ENCODE measurements at regions not wholly inside any gene's neighbourhood (a gene's known extent, or its start where the extent isn't known, plus 50 kb on each side); places are given as distances from the start of the nearest gene placed in this dataset.

DNA sequence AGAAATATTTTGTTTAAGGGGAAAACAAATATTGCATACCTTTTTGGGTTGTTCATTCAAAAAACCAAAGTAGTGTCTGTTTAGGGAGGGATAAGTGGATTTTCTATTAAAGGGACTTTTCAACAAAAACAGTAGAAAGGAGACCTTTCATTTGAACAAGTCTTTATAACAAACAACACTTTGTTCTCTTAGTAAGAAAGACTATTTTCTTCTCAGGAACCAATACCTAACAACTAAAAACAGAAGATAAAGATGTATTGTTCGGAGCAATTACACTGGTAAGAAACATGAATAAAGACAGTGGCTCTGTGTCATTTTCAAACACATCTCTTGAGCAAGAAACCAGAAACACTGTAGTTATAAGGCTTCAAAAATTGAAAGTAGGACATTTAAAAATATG is 1610.1 kb upstream of the PCDH20 start:
- H2BK120ac ChIP-seq (ENCODE audit: insufficient read depth, low read length, poor library complexity), result no peak overlapping the region
- no peaks in the 10 kb centered on the region for H3K27me3 ChIP-seq (ENCODE audit: insufficient read depth, low read length)

DNA sequence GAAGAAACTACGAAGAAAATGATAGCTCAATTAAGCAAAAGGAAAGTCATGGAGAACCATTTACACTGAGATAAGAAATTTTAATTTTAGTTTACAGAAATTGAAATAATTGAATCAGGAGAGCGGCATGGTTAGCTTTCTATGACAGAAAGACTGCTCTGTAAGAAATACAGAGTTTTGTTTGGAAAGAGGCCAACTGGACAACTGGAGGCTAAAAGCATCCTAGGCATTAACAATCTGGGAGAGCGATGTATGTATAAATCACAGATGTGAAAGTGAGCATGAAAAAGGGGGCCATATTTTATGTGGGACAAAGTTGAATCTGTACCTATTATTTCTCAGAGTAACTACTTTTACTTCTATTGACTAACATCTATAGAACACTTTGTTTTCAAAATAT is 1608.8 kb upstream of the PCDH20 start:
- Histone ChIP-seq H4K91ac (ENCODE audit: low read depth, low read length) (no peak overlapping the region), H3K9ac (ENCODE audit: low read length) (no peak overlapping the region), H3K79me2 (ENCODE audit: control insufficient read depth, insufficient read depth, low read length, poor library complexity) (no peaks in the 10 kb centered on the region), H3K4me3 (ENCODE audit: low read depth, low read length) (no peak overlapping the region), H3K9me3 (ENCODE audit: insufficient read depth, low read depth, low read length) (no peaks in the 10 kb centered on the region), H3K36me3 (ENCODE audit: control insufficient read depth in 1 of 2, insufficient read depth in 2 of 2, low read length in 2 of 2) (no peaks in the 10 kb centered on the region), H3K4me1 (ENCODE audit: control insufficient read depth in 1 of 2, insufficient read depth in 2 of 2, low read length in 2 of 2) (no peaks in the 10 kb centered on the region), H3K23ac (ENCODE audit: low read length) (no peak overlapping the region), H3K14ac (ENCODE audit: low read length) (no peak overlapping the region), H3K4me2 (ENCODE audit: low read length) (no peak overlapping the region), H4K12ac (ENCODE audit: low read depth, low read length) (no peak overlapping the region), H2BK120ac (ENCODE audit: insufficient read depth, low read length, poor library complexity) (no peak overlapping the region), H2AK5ac (ENCODE audit: low read length) (no peak overlapping the region), H3K18ac (ENCODE audit: low read length) (no peak overlapping the region), H3K27me3 (ENCODE audit: insufficient read depth, low read length) (no peaks in the 10 kb centered on the region), H2AFZ (ENCODE audit: insufficient read depth, low read length, poor library complexity) (no peak overlapping the region), H3K4ac (ENCODE audit: low read depth, low read length) (no peak overlapping the region), H2BK12ac (ENCODE audit: low read length) (no peak overlapping the region), H4K8ac (ENCODE audit: low read depth, low read length) (no peak overlapping the region), H3K79me1 (ENCODE audit: low read length) (no peaks in the 10 kb centered on the region), H3K27ac (ENCODE audit: low read depth, low read length) (no peak overlapping the region), H2BK5ac (ENCODE audit: low read depth, low read length, poor library complexity) (no peak overlapping the region)
- no CpG with 5 or more reads among the region's 3 CpGs for WGBS (ENCODE audit: extremely low coverage, insufficient coverage, insufficient read length)
- no peak for DNase-seq

More for the DNA sequence above, 1610.1 kb upstream of the PCDH20 start:
- no peak overlapping the region for H4K91ac ChIP-seq (ENCODE audit: low read depth, low read length)
- H4K8ac ChIP-seq (ENCODE audit: low read depth, low read length), result no peak overlapping the region
- H2BK5ac ChIP-seq (ENCODE audit: low read depth, low read length, poor library complexity), result no peak overlapping the region
- no peak overlapping the region for H3K4ac ChIP-seq (ENCODE audit: low read depth, low read length)
- H3K9me3 ChIP-seq (ENCODE audit: insufficient read depth, low read depth, low read length), result no peaks in the 10 kb centered on the region
- no peak overlapping the region for H3K23ac ChIP-seq (ENCODE audit: low read length)
- WGBS (ENCODE audit: extremely low coverage, insufficient coverage, insufficient read length), result no CpG with 5 or more reads among the region's 1 CpG
- no peak overlapping the region for H3K14ac ChIP-seq (ENCODE audit: low read length)
- no peaks in the 10 kb centered on the region for H3K36me3 ChIP-seq (ENCODE audit: control insufficient read depth in 1 of 2, insufficient read depth in 2 of 2, low read length in 2 of 2)
- no peak overlapping the region for H2AFZ ChIP-seq (ENCODE audit: insufficient read depth, low read length, poor library complexity)
- H4K12ac ChIP-seq (ENCODE audit: low read depth, low read length), result no peak overlapping the region
- DNase-seq, result no peak
- no peak overlapping the region for H3K4me3 ChIP-seq (ENCODE audit: low read depth, low read length)
- no peak overlapping the region for H2AK5ac ChIP-seq (ENCODE audit: low read length)
- no peak overlapping the region for H3K27ac ChIP-seq (ENCODE audit: low read depth, low read length)
- H3K79me2 ChIP-seq (ENCODE audit: control insufficient read depth, insufficient read depth, low read length, poor library complexity), result no peaks in the 10 kb centered on the region
- H3K18ac ChIP-seq (ENCODE audit: low read length), result no peak overlapping the region
- H3K9ac ChIP-seq (ENCODE audit: low read length), result no peak overlapping the region
- no peaks in the 10 kb centered on the region for H3K4me1 ChIP-seq (ENCODE audit: control insufficient read depth in 1 of 2, insufficient read depth in 2 of 2, low read length in 2 of 2)
- H2BK12ac ChIP-seq (ENCODE audit: low read length), result no peak overlapping the region
- H3K79me1 ChIP-seq (ENCODE audit: low read length), result no peaks in the 10 kb centered on the region
- no peak overlapping the region for H3K4me2 ChIP-seq (ENCODE audit: low read length)

DNA sequence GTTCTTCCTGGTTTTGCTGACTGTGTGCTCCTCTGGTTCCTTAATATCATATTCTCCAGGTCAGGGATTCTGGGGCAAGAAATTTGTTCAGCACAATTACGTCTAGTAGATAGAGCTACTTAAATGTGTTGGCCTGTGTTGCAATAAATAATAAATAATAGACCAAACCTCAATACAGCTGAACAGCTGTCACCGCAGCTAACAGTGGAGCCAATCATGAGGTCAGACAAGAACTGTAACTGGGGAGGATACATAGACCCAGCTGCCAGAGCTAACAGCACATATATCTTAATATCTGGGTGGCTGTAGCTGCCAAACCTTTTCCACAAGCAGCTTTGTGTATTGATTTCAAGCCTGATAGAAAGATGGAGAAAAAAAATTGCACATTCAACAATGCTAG is 1596.3 kb upstream of the PCDH20 start:
- WGBS (ENCODE audit: extremely low coverage, insufficient coverage, insufficient read length), result no CpG with 5 or more reads among the region's 2 CpGs

DNA sequence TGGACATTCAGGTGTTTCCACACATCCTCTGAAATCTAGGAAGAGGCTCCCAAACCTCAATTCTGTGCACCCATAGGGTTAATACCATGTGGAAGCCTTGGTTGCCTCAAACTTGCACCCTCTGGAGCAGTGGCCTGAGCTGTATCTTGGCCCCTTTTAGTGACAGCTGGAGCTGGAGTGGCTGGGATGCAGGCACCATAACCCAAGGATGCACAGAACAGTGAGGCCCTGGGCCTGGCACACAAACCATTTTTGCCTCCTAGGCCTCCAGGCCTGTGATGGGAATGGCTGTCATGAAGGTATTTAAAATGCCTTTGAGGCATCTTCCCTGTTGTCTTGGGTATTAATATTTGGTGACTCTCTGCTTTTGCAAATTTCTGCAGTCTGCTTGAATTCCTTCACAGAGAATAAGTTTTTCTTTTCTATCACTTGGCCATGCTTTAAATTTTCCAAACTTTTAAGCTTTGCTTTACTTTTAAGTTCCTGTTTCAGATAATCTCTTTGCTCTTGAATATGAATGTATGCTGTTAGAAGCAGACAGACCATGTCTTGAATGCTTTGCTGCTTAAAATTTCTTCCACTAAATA is 1594.5 kb upstream of the PCDH20 start:
- H2BK5ac ChIP-seq (ENCODE audit: low read depth, low read length, poor library complexity), result no peak overlapping the region
- no peaks in the 10 kb centered on the region for H3K4me1 ChIP-seq (ENCODE audit: control insufficient read depth in 1 of 2, insufficient read depth in 2 of 2, low read length in 2 of 2)
- no peak overlapping the region for H4K91ac ChIP-seq (ENCODE audit: low read depth, low read length)
- H4K12ac ChIP-seq (ENCODE audit: low read depth, low read length), result no peak overlapping the region
- no peak overlapping the region for H3K23ac ChIP-seq (ENCODE audit: low read length)
- H3K9me3 ChIP-seq (ENCODE audit: insufficient read depth, low read depth, low read length), result peaks cover 6% of the 10 kb centered on the region
- no peak overlapping the region for H2BK120ac ChIP-seq (ENCODE audit: insufficient read depth, low read length, poor library complexity)
- no peak overlapping the region for H2BK12ac ChIP-seq (ENCODE audit: low read length)
- no peak overlapping the region for H4K8ac ChIP-seq (ENCODE audit: low read depth, low read length)
- H3K27ac ChIP-seq (ENCODE audit: low read depth, low read length), result no peak overlapping the region
- no peaks in the 10 kb centered on the region for H3K27me3 ChIP-seq (ENCODE audit: insufficient read depth, low read length)
- H3K79me2 ChIP-seq (ENCODE audit: control insufficient read depth, insufficient read depth, low read length, poor library complexity), result no peaks in the 10 kb centered on the region
- H3K9ac ChIP-seq (ENCODE audit: low read length), result no peak overlapping the region
- no peak for DNase-seq
- H3K4me2 ChIP-seq (ENCODE audit: low read length), result no peak overlapping the region
- no peak overlapping the region for H2AK5ac ChIP-seq (ENCODE audit: low read length)
- no peak overlapping the region for H3K14ac ChIP-seq (ENCODE audit: low read length)
- no peak overlapping the region for H3K18ac ChIP-seq (ENCODE audit: low read length)
- no peak overlapping the region for H3K4ac ChIP-seq (ENCODE audit: low read depth, low read length)
- H3K4me3 ChIP-seq (ENCODE audit: low read depth, low read length), result no peak overlapping the region
- peaks cover 0 to 2% of the 10 kb centered on the region in 2 experiments for H3K36me3 ChIP-seq (ENCODE audit: control insufficient read depth in 1 of 2, insufficient read depth in 2 of 2, low read length in 2 of 2)
- no peaks in the 10 kb centered on the region for H3K79me1 ChIP-seq (ENCODE audit: low read length)
- H2AFZ ChIP-seq (ENCODE audit: insufficient read depth, low read length, poor library complexity), result no peak overlapping the region

More for the DNA sequence above, 1596.3 kb upstream of the PCDH20 start:
- no peak overlapping the region for H3K9ac ChIP-seq (ENCODE audit: low read length)
- no peaks in the 10 kb centered on the region for H3K27me3 ChIP-seq (ENCODE audit: insufficient read depth, low read length)
- no peak overlapping the region for H3K14ac ChIP-seq (ENCODE audit: low read length)
- H2BK120ac ChIP-seq (ENCODE audit: insufficient read depth, low read length, poor library complexity), result no peak overlapping the region
- no peak overlapping the region for H3K27ac ChIP-seq (ENCODE audit: low read depth, low read length)
- H3K4me2 ChIP-seq (ENCODE audit: low read length), result no peak overlapping the region
- H3K36me3 ChIP-seq (ENCODE audit: control insufficient read depth in 1 of 2, insufficient read depth in 2 of 2, low read length in 2 of 2), result peaks cover 0 to 2% of the 10 kb centered on the region in 2 experiments
- H3K79me2 ChIP-seq (ENCODE audit: control insufficient read depth, insufficient read depth, low read length, poor library complexity), result no peaks in the 10 kb centered on the region
- H3K9me3 ChIP-seq (ENCODE audit: insufficient read depth, low read depth, low read length), result peaks cover 6% of the 10 kb centered on the region
- no peak for DNase-seq
- H3K4me1 ChIP-seq (ENCODE audit: control insufficient read depth in 1 of 2, insufficient read depth in 2 of 2, low read length in 2 of 2), result no peaks in the 10 kb centered on the region
- H2BK5ac ChIP-seq (ENCODE audit: low read depth, low read length, poor library complexity), result no peak overlapping the region
- no peak overlapping the region for H2AK5ac ChIP-seq (ENCODE audit: low read length)
- H3K4me3 ChIP-seq (ENCODE audit: low read depth, low read length), result no peak overlapping the region
- no peak overlapping the region for H2AFZ ChIP-seq (ENCODE audit: insufficient read depth, low read length, poor library complexity)
- H3K18ac ChIP-seq (ENCODE audit: low read length), result no peak overlapping the region
- H4K12ac ChIP-seq (ENCODE audit: low read depth, low read length), result no peak overlapping the region
- no peaks in the 10 kb centered on the region for H3K79me1 ChIP-seq (ENCODE audit: low read length)
- H4K91ac ChIP-seq (ENCODE audit: low read depth, low read length), result no peak overlapping the region
- no peak overlapping the region for H4K8ac ChIP-seq (ENCODE audit: low read depth, low read length)
- H3K23ac ChIP-seq (ENCODE audit: low read length), result no peak overlapping the region
- H3K4ac ChIP-seq (ENCODE audit: low read depth, low read length), result no peak overlapping the region
- no peak overlapping the region for H2BK12ac ChIP-seq (ENCODE audit: low read length)
